NT2/D1 (cell line): ENCODE measurements at regions not wholly inside any gene's neighbourhood (a gene's known extent, or its start where the extent isn't known, plus 50 kb on each side); places are given as distances from the start of the nearest gene placed in this dataset.

Experiments
- DNase-seq: peaks from one replicate; pipeline ENCODE4 v3.0.0-alpha.2; 2011; ENCODE audit warnings: low read depth, low spot score
- H3K27me3 ChIP-seq: 2 replicates; pipeline ENCODE4 v1.6.0; 2011; ENCODE audit warnings: mild to moderate bottlenecking; ENCODE audit not compliant: insufficient read length, insufficient read depth
- H3K36me3 ChIP-seq: 2 replicates; pipeline ENCODE4 v1.6.1; 2011; ENCODE audit warnings: mild to moderate bottlenecking, low read length, mixed read lengths; ENCODE audit not compliant: insufficient read depth, insufficient read length
- H3K4me1 ChIP-seq: 2 replicates; pipeline ENCODE4 v1.5.1; 2011; ENCODE audit not compliant: insufficient read depth, insufficient read length
- H3K4me3 ChIP-seq: 2 replicates; pipeline ENCODE4 v1.5.1; 2011; ENCODE audit warnings: low read depth; ENCODE audit not compliant: insufficient read length
- H3K9ac ChIP-seq: 2 replicates; pipeline ENCODE4 v1.6.0; 2011; ENCODE audit warnings: low read depth; ENCODE audit not compliant: insufficient read length
- H3K9me3 ChIP-seq: 2 replicates; pipeline ENCODE4 v1.5.1; 2011; ENCODE audit warnings: mild to moderate bottlenecking, low read length; ENCODE audit not compliant: insufficient read depth
- SUZ12 ChIP-seq: IDR thresholded peaks from 2 replicates; pipeline ENCODE4 v1.6.1; 2011; ENCODE audit not compliant: insufficient read length, insufficient read depth; ENCODE audit errors: extremely low read depth
- YY1 ChIP-seq: IDR thresholded peaks from 2 replicates; pipeline ENCODE4 v1.6.1; 2011; ENCODE audit not compliant: insufficient read length, insufficient read depth
- ZNF274 ChIP-seq: IDR thresholded peaks from 2 replicates; pipeline ENCODE4 v1.6.1; 2011; ENCODE audit warnings: mild to moderate bottlenecking, low read depth, low read length

- no peaks in the 10 kb centered on the region for H3K27me3 ChIP-seq
- H3K4me1 ChIP-seq = peaks cover 7% of the 10 kb centered on the region
These were observed 66.0 kb upstream of the HAAO start for GRCh38 chr2:42858140-42859005.

DNA sequence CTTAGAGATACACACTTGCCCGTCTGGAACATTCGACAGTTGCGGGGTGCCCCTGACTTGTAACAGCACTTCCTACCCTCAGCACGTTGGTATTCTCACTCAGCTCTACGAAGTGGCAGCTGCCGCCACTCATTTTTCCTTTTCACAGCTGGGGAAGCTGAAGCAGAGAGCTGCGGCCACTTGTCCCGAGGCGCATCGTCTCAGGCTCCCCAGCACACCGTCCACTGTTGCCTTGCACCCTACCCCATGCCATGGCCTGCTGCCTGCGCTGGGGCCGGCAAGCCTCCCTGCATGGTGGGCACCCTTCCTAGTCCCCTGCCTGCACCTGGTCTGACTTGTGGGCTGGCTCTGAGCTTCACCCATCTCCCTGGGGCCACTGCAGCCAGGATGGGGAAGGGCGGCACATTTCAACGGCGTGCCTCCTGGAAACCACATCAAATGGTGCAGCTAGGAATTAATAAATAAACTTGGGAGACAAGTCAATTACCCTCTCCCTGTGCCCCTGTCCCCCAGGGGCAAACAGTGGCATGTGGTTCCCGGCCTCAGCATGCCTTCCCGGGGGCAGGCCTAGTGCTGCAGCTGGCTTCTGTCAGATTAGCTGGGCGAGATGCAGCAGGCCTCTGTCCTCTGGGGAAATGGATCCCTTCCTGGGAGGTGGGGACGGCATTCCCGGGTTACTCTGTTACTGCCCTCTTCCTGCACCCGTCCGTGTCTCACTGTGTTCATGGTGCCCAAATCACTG is 64.7 kb upstream of the HAAO start:
- H3K4me1 ChIP-seq = peaks cover 7% of the 10 kb centered on the region
- DNase-seq = no peak

More at GRCh38 chr2:42858140-42859005, 66.0 kb upstream of the HAAO start:
- Histone ChIP-seq H3K4me3 (no peak overlapping the region), H3K36me3 (no peaks in the 10 kb centered on the region), H3K9me3 (no peaks in the 10 kb centered on the region; the same call in 1 of the 2 replicates), H3K9ac (no peak overlapping the region)
- TF ChIP-seq SUZ12 = no peak
- no peak for TF ChIP-seq YY1
- no peak for TF ChIP-seq ZNF274
- no peak for DNase-seq

DNA sequence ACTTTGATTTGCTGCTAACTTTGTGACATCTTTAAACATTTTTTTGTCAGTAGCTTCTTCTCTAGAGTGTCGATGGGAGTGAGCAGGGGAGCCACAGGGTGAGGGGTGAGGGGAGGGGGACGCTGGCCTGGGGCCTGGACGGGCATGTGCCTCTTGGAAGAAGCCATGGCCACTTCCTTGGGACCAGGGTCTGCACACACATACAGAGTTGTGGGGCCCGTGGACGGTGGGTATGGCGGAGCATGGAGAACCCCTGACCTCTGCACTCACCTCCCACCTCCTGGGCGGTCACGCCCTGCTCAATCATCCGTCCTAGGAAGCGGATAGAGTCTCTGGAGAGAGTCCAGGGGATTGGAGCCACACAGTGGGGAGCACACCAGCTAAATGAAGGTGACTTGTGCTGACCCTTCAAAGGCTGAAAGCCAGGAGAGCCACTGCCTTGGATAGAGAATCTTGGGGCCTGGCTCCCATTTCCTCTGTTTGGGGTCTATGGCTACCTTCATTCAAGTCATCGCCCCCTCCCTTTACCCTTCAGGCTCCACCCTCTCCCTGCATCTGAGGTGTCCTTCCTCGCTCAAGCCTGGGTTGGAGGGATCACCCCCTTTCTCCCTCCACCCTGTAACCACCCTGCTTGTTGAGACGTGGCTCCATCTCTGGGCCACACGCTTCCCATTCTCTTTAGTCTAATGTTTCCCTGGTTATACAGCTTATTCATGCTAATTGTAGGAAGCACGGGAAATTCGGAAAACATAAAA is 63.9 kb upstream of the HAAO start:
- no peak overlapping the region for H3K9ac ChIP-seq
- no peak for TF ChIP-seq ZNF274
- TF ChIP-seq SUZ12 = no peak
- no peak for TF ChIP-seq YY1
- no peaks in the 10 kb centered on the region; the same call in 1 of the 2 replicates for H3K9me3 ChIP-seq
- H3K27me3 ChIP-seq = no peaks in the 10 kb centered on the region
- DNase-seq = no peak
- no peak overlapping the region for H3K4me3 ChIP-seq
- H3K36me3 ChIP-seq = no peaks in the 10 kb centered on the region
- peaks cover 7% of the 10 kb centered on the region for H3K4me1 ChIP-seq

More for the DNA sequence above, 64.7 kb upstream of the HAAO start:
- Histone ChIP-seq H3K9ac (no peak overlapping the region), H3K27me3 (no peaks in the 10 kb centered on the region), H3K4me3 (no peak overlapping the region), H3K9me3 (no peaks in the 10 kb centered on the region; the same call in 1 of the 2 replicates), H3K36me3 (no peaks in the 10 kb centered on the region)
- TF ChIP-seq SUZ12 (no peak), ZNF274 (no peak), YY1 (no peak)

GRCh38 chr2:42855221-42855970 is 63.0 kb upstream of the HAAO start:
- DNase-seq = no peak
- H3K9me3 ChIP-seq = no peaks in the 10 kb centered on the region; the same call in 1 of the 2 replicates
- no peak overlapping the region for H3K9ac ChIP-seq
- no peaks in the 10 kb centered on the region for H3K36me3 ChIP-seq
- H3K4me1 ChIP-seq = peaks cover 7% of the 10 kb centered on the region
- TF ChIP-seq SUZ12 = no peak
- no peak for TF ChIP-seq YY1
- TF ChIP-seq ZNF274 = no peak
- H3K4me3 ChIP-seq = no peak overlapping the region
- H3K27me3 ChIP-seq = no peaks in the 10 kb centered on the region

- Histone ChIP-seq H3K4me1 (peaks cover 7% of the 10 kb centered on the region), H3K4me3 (no peak overlapping the region), H3K9me3 (no peaks in the 10 kb centered on the region; the same call in 1 of the 2 replicates), H3K9ac (no peak overlapping the region), H3K36me3 (no peaks in the 10 kb centered on the region), H3K27me3 (no peaks in the 10 kb centered on the region)
- DNase-seq = no peak
- TF ChIP-seq SUZ12 = no peak
- TF ChIP-seq ZNF274 = no peak
- no peak for TF ChIP-seq YY1
These were observed 61.9 kb upstream of the HAAO start for GRCh38 chr2:42854207-42854818.
